Left ventricle myocardium inferior (tissue), 1 donor: ENCODE measurements at regions not wholly inside any gene's neighbourhood (a gene's known extent, or its start where the extent isn't known, plus 50 kb on each side); places are given as distances from the start of the nearest gene placed in this dataset.

Experiments
- DNase-seq: peaks from one replicate; pipeline ENCODE4 v3.0.0-alpha.2; 2020
- H3K27ac ChIP-seq: fragments of 200-600 bp; replicated peaks from 2 replicates; pipeline ENCODE4 v1.8.0; 2021
- H3K27me3 ChIP-seq: fragments of 200-600 bp; 2 replicates; pipeline ENCODE4 v1.8.0; 2021; ENCODE audit warnings: low read depth
- H3K36me3 ChIP-seq: fragments of 200-600 bp; 2 replicates; pipeline ENCODE4 v1.8.0; 2021
- H3K4me1 ChIP-seq: fragments of 200-600 bp; 2 replicates; pipeline ENCODE4 v1.8.0; 2021
- H3K4me3 ChIP-seq: fragments of 200-600 bp; 2 replicates; pipeline ENCODE4 v1.8.0; 2021; ENCODE audit warnings: mild to moderate bottlenecking, moderate library complexity
- H3K9me3 ChIP-seq: fragments of 200-600 bp; replicated peaks from 2 replicates; pipeline ENCODE4 v1.8.0; 2021
- CTCF ChIP-seq: fragments of 200-600 bp; IDR thresholded peaks from 2 replicates; pipeline ENCODE4 v1.8.0; 2021; ENCODE audit warnings: antibody characterized with exemption, mild to moderate bottlenecking, borderline replicate concordance
- intact Hi-C: fragments of 100-400 bp; cut with micrococcal nuclease; formaldehyde crosslinking; loops from one replicate; pipeline ENCODE4 v1.11.0; 2022
- donor health status: DM: no; HTN: yes; CAD: no; lungs with severe emphysema.

- Histone ChIP-seq H3K4me1 (peaks cover 26% of the 10 kb centered on the region), H3K27ac (no peak overlapping the region), H3K9me3 (peaks cover 4% of the 10 kb centered on the region), H3K36me3 (no peaks in the 10 kb centered on the region), H3K27me3 (no peaks in the 10 kb centered on the region), H3K4me3 (no peak overlapping the region)
- intact Hi-C loops: no loop called here
- no peak for DNase-seq
- TF ChIP-seq CTCF: no peak
Observed at GRCh38 chr13:99027661-99028425, 50.0 kb upstream of the DOCK9 start.

- intact Hi-C loops: no loop called here
- no peaks in the 10 kb centered on the region for H3K27me3 ChIP-seq
- peak; percentile 23 for TF ChIP-seq CTCF
- H3K27ac ChIP-seq: no peak overlapping the region
- no peak for DNase-seq
- H3K4me3 ChIP-seq: no peak overlapping the region
- H3K36me3 ChIP-seq: no peaks in the 10 kb centered on the region
- peaks cover 25% of the 10 kb centered on the region for H3K4me1 ChIP-seq
- H3K9me3 ChIP-seq: peaks cover 4% of the 10 kb centered on the region
Observed at GRCh38 chr13:99028890-99029289, 51.0 kb upstream of the DOCK9 start.

- H3K27ac ChIP-seq: no peak overlapping the region
- no peak for TF ChIP-seq CTCF
- no peaks in the 10 kb centered on the region for H3K36me3 ChIP-seq
- no peaks in the 10 kb centered on the region for H3K27me3 ChIP-seq
- peaks cover 4% of the 10 kb centered on the region for H3K9me3 ChIP-seq
- H3K4me3 ChIP-seq: no peak overlapping the region
- no peak for DNase-seq
- H3K4me1 ChIP-seq: peaks cover 25% of the 10 kb centered on the region
- intact Hi-C loops: no loop called here
Observed at GRCh38 chr13:99029576-99029975, 51.7 kb upstream of the DOCK9 start.

GRCh38 chr13:99030326-99030725 is 52.5 kb upstream of the DOCK9 start:
- TF ChIP-seq CTCF: no peak
- Histone ChIP-seq H3K4me3 (no peak overlapping the region), H3K36me3 (no peaks in the 10 kb centered on the region), H3K9me3 (peaks cover 7% of the 10 kb centered on the region), H3K27ac (no peak overlapping the region), H3K4me1 (peaks cover 25% of the 10 kb centered on the region), H3K27me3 (no peaks in the 10 kb centered on the region)
- DNase-seq: no peak
- intact Hi-C loops: loop anchor here (5.0 to 10.0 kb wide), 2 partner anchors 126 to 188 kb away; no protein-coding TSS in a partner anchor

- Histone ChIP-seq H3K4me1 (peaks cover 18% of the 10 kb centered on the region), H3K27me3 (no peaks in the 10 kb centered on the region), H3K27ac (no peak overlapping the region), H3K36me3 (no peaks in the 10 kb centered on the region), H3K9me3 (peaks cover 12% of the 10 kb centered on the region), H3K4me3 (no peak overlapping the region)
- no peak for DNase-seq
- TF ChIP-seq CTCF: no peak
- intact Hi-C loops: loop anchor here (5.0 to 10.0 kb wide), 2 partner anchors 127 to 190 kb away; no protein-coding TSS in a partner anchor
Observed at GRCh38 chr13:99031832-99032231, 54.0 kb upstream of the DOCK9 start.
